GM19468 (cell line): ENCODE measurements at regions not wholly inside any gene's neighbourhood (a gene's known extent, or its start where the extent isn't known, plus 50 kb on each side); places are given as distances from the start of the nearest gene placed in this dataset.
"Not testable (repeated sequence)": the region's sequence is repeated elsewhere in the genome, so short reads cannot be mapped to it uniquely, and the experiment has no call there.

Experiments
- ATAC-seq: cut with Tn5 transposase; IDR thresholded peaks from one replicate; pipeline ENCODE4 v1.9.1; 2021; ENCODE audit warnings: mild to moderate bottlenecking, moderate library complexity, moderate number of reproducible peaks; ENCODE audit not compliant: unreplicated experiment; ENCODE audit errors: extremely low read depth

- ATAC-seq: no peak
Observed at GRCh38 chr13:23039266-23039935, 141.4 kb upstream of the SGCG start.

DNA sequence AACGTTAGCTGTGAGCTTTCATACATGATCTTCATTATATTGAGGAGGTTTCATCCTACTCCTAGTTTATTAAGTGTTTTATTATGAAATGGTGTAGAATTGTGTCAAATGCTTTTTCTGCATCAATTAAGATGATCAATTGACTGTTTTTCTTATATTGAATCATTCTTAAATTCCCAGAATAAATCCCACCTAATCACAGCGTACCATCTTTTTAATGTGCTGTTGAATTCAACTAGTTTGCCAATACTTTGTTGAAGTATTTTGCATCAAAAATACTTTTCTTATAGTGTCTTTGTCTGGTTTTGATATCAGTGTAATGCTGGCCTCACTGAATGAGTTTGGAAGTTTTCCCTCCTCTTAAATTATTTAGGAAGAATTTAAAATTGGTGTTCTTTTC, 138.6 kb upstream of the SGCG start:
- no peak for ATAC-seq

- ATAC-seq: no peak
Observed at GRCh38 chr13:23044906-23045305, 135.9 kb upstream of the SGCG start.

DNA sequence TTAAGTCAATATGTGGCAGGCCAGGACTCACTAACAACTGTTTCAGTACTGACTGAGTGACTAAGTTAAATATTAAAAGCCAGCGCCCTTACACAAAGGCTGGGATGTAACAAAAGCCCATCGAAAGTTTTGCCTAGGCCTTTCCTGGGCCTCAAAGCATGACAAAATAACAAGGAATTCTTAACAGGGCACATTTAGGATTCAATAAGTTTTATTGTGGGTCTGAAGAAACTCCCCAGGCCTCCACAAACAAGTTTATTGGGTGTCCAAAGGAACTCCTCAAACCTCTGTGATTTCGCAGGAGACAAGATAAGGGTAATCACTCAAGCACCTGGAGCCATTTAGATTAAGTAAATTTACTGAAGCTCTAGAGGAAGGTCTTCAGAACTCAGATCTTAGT, 130.7 kb upstream of the SGCG start:
- no peak for ATAC-seq

DNA sequence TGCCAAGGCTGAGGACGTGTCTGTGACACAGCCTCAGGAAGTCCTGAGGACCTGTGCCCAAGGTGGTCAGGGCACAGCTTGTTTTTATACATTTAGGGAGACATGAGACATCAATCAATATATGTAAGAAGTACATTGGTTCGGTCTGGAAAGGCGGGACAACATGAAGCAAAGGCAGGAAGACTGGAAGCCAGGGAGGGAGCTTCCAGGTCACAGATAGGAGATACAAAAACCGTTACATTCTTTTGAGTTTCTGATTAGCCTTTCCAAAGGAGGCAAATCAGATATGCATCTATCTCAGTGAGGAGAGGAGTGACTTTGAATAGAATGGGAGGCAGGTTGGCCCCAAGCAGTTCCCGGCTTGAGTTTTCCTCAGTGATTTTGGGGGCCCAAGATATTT, 127.1 kb upstream of the SGCG start:
- not testable (repeated sequence) for ATAC-seq

DNA sequence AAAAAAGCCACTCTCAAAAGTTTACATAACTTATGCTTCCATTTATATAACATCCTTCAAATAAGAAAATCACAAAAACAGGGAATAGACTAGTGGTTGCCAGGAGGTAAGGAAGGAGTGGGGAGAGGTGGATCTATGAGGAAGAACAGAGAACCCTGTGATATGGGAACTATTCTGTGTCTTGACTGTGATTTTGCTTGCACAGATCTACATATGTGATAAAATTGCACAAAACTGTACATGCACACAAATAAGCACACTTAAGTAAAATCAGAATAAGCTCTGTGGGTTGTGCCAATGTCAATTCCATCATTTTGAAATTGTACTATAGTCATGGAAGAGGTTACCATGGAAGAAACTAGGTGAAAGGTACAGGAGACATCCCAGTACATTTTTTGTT, 121.6 kb upstream of the SGCG start:
- ATAC-seq: no peak

GRCh38 chr13:23060959-23061358, 119.8 kb upstream of the SGCG start:
- no peak for ATAC-seq

- ATAC-seq: no peak
Observed at GRCh38 chr13:23067129-23067528, 113.7 kb upstream of the SGCG start.

- ATAC-seq: no peak
Observed at GRCh38 chr13:23069566-23069965, 111.2 kb upstream of the SGCG start.

DNA sequence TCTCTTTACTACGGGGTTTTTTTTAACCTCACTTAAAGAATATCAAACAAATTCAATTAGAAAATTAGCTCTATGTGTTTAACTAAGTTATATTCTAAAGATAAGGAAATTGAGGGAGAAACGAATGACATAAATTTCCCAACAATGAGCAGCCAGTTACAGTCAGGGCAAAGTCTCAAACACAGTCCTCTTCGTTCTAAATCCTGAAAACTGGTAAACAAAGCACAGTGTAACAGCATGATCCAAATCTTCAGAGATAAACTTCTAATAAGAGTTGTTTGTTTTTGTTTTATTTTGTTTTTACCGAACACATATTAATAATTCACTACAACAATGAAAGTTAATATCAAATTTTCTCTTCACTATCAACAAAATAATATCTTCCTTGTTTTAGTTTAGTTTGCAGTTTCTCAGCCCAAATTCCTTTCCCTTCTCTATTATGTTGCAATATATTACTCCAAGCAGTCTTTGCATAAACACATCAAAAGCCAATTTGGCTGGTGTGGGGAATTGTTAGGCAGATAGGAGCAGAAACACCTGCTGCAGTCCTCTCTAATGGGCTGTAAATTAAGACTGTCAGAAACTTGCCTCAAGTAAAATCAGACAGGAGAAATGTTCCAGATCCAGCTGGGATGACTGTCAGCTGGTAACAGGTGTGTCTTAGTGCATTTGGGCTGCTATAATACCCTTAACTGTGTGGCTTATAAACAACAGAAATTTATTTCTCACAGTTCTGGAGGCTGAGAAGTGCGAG, 106.5 kb upstream of the SGCG start:
- ATAC-seq: no peak

GRCh38 chr13:23081220-23081619, 99.6 kb upstream of the SGCG start:
- no peak for ATAC-seq

- no peak for ATAC-seq
Observed at GRCh38 chr13:23081901-23082300, 98.9 kb upstream of the SGCG start.

DNA sequence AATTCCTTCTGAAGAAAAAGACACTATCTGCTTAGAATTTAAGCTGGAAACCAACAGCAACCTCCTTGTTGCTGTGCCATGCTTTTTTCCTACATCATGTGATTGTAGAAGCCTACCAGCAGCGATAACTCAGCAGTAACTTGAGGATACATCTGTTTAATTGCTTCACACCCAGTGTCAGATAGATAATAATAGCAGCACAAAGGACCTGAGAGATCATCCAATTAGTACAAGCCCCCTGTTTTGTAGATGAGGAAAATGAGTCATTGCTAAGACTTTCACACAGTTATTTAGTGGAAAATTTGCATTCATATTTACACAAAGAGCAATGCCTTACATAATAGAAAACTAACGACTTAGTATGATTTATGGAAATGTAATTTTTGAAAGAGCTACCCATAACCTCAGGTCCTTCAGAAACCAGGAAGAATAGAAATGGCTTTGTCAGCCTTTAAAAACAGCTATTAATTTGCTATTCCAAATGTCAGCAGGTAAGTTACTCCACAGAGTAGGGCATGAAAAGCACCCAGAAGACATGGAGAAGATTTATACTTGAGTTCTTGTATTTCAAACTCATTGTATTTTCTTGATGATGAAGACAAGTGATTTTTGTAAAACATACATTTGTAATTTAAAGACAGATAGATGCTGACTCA, 93.7 kb upstream of the SGCG start:
- ATAC-seq: no peak

- ATAC-seq: no peak
Observed at GRCh38 chr13:23087880-23088279, 92.9 kb upstream of the SGCG start.

DNA sequence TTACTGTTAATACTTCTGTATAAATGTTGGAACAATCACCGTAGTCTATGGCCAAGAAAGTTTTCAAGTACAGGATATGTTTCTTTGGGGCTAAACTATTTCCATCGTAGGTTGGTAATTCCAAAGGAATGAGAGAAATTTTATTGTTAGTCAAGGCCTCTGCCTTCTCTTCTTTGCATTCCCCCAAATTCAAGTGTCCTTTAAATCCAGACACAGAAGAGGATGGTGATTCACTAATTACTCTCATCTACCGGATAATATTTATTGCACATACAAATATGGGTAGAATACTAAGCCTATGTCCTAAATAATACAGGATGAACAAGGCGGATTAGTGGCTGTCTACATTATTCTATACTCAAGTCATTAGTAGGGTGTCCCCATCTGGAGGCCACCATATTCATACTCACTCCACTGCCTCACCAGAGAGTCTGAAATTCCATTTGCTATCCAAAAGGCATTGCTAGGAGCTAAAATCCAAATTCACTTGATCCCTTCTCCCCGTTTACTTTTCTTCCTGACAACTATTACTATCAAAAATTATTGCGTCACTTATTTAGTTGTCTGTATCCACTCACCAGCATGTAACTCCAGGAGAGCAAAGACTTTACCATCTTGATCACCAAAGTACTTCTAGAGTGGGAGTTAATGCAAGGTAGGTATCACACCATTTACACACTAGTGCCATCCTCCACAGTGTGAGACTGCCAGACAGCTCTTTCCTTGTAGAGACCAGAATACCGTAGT, 82.4 kb upstream of the SGCG start:
- ATAC-seq: no peak

DNA sequence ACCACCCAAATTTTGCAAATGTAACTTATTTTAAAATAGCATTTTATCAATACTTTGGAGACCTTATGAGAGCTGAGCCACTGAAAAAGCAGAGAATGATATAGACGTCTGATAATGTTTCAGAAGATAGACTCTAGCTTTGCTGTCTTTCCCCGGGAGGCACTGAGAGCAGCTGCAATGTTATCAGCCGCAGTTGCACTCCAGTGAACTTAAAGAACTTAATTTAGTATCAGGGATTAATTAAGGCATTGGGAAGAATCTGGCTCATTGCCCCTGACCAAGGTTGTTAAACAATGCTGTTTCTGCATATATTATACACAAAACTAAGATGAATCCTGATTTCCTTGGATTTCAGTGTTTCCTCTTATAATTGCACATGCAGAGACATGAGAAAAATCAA, 75.7 kb upstream of the SGCG start:
- no peak for ATAC-seq

GRCh38 chr13:23107665-23108064, 73.1 kb upstream of the SGCG start:
- no peak for ATAC-seq

- no peak for ATAC-seq
Observed at GRCh38 chr13:23119131-23119530, 61.6 kb upstream of the SGCG start.

- ATAC-seq: not testable (repeated sequence)
Observed at GRCh38 chr13:23127540-23127939, 53.2 kb upstream of the SGCG start.

- ATAC-seq: no peak
Observed at GRCh38 chr13:23129331-23129730, 51.4 kb upstream of the SGCG start.
